HUDEP-2 (cell line): ENCODE measurements at regions not wholly inside any gene's neighbourhood (a gene's known extent, or its start where the extent isn't known, plus 50 kb on each side); places are given as distances from the start of the nearest gene placed in this dataset.

Experiments used
- DNase-seq, 76 experiments: peaks; one replicate each; lab custom pipeline; 2025; ENCODE audit not compliant: unreplicated experiment in 76 of 76; lab: John Stamatoyannopoulos, UW

DNA sequence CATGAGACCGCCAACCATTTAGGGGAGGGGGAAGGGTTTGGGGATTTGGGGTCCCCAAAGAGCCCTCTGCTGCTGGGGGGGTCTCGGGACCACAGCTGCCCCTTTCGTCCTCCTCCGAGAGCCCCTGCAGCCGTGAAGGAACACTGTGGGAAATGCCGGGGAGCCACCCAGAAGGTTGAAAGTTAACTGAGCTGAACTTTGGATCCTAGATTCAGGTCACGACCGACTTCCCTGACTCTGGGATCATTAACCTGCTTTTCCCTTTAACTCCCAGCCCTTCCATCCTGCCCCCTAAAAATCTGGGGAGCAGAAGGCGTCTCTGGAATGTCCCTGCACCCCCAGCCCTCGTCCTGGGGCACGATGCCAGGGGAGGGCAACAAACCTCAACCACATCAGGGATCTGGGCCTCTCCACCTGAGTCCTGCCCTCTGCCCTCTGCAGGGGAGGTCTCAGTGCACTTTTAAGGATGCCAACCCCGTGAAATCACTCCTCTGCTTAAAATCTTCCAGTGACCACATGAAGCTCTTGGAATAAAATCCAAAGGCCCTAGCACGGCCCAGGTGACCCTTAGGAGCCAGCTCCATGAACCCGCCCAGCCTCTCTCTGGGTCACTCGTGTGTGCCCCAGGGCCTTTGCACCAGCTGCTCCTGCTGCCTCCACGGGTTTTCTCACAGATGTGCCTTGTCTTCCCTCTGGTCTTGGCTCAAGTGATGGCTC is 95.0 kb downstream of the RFLNA start:
- no peak for DNase-seq

DNA sequence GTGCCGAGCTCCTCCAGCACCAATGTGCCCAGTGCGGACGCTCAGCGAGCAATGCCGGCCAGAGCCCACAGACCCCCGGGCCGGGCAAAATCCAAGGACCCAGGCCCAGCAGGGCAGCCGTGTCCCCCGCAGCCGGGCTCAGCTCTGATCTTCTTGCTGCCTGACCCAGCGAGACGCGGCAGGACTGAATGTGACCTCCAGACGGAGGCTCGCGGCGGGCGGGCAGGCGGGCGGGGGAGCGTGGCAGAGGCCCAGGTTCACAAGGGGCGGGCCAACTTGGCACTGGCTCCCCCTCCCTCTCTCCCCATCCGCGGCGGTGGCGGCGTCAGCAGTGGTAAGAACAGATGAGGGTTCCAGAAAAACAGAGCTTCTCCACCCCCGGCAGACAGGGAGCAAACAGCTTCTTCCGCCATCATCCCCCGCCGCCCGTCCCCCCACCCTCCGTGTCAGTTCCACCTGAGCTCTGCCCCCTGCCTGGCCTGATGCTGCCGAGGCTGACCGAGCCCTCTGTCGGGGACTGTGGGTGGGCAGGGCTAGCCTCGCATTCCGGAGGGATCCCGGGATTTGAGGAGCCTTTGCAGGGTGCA is 94.3 kb downstream of the RFLNA start:
- DNase-seq = peak in 50 of 76 experiments; percentile 3 to 76 (median 42)

DNA sequence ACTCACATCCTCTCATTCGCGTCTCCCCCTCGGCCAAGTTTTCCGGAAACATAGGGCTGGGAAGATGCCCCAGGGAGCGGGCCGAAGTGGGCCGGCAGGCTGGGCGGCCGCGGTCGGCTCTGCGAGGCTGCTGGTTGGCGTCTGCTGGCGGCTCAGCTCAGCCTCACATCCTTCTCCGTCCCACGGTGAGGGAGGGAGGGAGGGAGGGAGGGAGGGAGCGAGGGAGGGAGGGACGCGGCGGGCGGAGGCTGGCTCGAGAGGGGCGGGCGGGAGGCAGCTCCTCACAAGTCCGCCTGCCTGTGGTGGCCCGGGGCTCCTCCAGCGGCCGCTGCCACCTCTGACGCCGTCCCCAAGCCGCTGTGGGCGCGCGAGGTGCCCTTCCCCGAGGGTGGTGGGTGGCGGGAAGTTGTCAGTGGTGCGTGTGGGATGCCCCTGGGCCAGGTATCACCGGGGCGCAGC is 93.8 kb downstream of the RFLNA start:
- peak in 14 of 76 experiments; percentile 3 to 50 (median 24) for DNase-seq

DNA sequence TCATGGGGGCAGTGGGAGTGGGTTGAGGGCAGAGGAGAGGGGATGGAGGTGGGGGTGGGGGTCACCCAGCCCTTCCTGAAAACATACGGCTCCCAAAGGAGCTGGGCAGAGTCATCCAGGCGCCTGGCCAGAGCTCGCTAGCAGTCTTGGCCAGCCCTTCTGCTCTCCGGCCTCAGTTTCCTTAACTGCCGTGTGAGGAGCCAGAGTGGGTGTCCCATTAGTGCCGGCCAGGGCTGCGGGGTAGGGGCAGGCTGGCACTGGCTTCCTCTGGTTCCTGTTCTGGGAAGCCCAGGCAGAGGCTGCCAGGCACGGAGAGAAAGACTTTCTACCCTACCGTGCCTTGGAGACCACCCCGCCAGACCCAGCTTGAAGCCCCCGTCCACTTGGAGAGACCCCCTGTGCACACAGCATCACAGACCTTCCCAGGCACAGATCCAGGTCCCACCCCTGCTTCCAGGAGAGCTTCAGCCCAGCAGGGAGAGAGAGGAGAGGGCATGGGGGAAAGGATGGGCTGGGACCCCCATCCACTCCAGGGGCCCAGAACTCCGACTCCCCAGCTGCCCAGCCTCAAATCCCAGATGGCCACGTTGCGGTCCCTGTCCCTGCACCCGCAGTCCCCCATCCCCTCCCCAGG is 93.3 kb downstream of the RFLNA start:
- no peak for DNase-seq

DNA sequence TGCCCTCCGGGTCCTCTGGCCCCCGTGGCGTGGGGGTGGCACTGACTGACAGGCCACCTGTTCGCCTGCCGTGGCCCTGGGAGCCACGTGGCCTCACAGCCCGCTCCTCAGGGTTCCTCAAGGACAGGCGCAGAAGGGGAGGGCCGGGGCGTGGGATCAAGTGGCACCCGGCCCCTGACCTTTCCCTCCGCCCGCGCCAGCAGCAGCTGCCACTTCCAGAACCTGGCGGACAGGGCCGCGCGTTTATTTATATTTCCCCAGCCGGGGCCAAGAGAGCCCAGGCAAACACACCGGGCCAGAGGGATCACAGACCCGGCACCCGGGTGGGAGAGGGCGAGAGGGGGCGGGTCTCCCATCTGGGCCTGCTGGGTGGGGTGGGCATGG is 92.6 kb downstream of the RFLNA start:
- no peak for DNase-seq

DNA sequence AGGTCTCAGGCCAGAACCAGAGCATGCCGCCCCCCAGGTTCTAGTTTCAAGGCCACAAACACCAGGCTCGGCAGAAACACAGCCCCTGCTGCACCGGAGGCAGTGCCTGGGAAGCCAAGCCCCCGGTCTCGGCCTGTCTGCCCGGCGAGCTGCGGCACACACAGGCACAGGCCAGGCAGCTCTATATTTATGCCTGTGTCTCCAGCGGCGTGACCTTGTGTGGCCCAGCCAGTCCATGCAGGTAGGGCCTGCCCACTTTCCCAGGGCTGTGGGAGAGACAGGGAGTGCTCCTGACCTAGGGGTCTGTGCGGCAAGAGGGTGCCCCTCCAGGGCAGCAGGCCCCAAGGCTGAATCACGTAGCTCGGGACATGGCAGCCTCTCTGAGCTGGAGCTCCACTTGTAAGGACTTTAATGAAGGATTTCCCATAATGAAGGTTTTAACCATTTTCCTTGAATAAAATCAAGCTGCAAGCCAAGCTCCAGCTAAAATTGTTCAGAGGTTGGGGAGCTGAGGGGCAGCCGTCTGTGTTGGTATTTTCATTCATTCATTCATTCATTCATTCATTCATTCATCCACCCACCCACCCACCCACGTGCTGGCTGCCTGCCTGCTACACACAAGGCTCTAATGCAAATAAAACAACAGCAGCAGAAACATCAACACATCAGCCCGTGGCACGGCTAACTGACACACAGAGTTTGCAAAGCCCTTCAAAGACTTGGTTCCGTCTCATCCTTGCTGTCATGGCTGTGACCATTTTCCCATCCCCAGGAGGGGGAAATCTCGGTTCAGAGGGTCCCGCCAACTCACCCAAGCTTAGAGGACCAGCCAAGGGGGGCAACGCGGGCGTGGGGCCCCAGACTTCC is 92.0 kb downstream of the RFLNA start:
- DNase-seq = no peak

DNA sequence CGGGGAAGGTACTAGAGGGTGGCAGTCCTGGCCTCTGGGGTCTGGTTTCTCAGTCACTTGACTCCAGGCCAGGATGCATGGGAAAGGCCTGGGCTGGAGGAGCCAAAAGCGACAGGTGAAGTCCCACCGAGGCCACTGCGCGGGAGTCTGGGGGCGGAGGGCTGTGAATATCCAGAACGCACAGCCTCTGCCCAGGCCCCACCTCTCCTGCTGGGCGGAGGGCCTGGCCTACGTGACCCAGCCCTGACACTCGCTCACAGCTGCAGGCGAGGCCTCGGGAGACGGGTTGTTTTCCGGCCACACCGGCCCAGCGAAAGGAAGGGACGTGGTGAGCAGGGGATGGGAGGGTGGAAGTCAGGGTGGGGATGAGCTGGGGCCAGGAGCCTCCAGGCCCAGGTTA is 91.2 kb downstream of the RFLNA start:
- no peak for DNase-seq

DNA sequence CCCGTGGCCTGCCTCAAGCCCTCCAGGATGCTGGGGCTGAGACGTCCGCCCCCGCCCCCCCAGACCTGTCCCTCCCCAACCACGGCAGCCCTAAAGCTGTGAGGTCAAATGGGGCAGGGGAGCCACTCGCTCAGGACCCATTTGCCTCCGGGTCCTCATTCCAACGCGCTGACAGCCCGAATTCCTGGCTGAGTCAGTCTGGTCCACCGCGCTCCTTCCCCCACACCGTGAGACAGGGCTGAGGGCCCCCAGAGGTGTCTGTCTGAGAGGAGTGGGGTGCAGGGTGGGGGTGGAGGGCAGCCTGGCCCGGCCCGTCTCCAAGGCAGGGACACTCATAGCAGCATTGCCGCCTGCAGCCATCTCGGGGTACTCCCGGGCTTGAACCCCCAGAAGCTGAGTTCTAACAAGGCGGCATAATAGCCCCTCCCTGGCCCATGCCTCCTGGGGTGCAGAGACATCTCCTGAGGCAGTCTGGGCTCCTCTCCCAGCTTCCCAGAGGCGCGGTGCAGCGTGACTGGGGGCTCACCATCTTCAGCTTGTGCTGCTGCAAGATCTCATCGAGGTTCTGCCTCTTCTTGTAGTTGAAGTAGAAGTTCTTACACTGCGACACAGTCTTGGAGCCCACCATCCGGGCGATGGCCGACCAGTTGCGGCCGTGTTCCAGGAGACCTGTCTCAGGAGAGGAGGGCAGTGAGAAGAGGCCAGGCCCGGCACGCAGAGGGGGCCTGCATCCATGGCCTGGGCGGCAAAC is 90.5 kb downstream of the RFLNA start:
- no peak for DNase-seq

DNA sequence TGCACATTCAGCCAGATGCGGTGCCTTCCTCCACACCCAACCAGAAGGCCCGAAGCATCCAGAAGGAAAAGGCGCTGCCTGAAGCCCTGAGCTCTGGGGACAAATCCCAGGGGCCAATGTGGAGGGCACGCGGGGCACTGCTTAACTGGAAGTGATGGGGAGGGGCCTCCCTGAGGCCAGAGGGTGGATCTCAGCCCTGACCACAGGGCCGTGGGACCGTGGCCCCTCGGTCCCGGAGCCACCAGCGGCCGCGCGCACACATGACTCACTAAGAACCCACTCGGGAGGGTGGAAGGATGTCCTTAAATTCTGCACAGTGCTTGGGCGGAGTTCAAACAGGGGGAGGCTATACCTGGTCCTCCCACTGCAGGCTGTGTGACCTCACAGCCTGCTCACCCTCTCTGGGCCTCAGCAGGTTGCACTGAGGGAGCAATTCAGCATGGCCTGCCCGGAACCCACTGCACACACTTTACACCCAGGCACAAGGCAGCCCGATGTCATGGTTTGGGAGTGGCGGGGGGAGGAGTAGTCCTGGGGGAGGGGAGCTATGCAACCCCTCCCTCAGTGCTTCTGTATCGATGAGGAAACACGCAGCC is 89.5 kb downstream of the RFLNA start:
- no peak for DNase-seq

DNA sequence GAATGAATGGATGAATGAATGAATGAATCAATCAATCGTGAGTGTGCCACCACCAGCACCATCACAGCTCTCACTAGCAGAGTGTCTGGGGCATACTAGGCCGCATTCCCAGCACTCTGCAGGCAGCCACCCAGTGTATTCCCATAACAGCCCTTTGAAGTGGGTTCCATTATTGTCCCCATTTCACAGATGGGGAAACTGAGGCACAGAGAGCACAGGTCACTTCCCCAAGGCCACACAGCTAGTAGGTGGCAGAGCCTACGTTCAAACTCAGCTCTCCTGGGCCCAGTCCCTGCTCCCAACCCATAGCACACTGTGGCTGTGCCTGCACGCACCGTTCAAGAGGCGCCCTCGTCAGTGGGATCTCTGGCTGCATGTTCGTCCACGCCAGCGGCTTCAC is 88.1 kb downstream of the RFLNA start:
- no peak for DNase-seq

DNA sequence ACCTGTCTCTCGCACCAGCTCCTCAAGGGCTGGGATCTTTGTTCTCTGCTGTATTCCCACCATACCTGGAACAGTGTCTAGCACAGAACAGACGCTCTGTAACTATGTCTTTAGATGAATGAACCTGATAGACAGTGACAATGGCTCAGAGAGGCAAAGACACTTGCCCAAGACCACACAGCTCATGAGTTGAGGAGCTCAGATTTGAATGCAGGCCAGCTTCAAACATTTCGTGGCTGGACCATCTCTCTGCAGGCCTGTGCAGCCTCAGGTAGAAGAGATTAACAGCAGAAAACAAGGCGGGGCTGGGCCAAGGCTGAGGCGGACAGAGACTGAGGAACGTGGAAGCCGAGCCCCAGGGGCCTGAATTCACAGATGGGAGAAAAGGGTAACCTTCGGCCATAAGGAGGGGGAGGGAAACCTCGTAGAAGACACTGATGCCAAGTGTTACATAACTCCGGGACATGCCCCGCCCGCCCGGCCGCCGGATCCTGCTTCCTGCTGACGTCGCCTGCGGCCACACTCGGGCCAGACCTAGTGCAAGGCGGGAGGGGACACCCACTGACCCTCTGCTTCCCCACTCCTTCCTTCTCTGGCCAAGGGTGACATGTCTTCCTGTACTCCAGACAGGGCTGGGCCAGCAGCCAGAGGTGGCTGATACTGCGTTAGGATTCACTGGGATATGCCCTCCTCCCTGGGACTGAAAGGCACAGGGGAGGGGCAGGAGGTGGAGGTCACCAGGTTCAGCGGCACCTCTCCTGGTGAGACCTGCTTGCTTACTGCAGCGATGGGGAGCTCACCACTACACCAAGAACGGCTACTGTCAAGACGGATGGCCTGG is 86.8 kb downstream of the RFLNA start:
- no peak for DNase-seq

DNA sequence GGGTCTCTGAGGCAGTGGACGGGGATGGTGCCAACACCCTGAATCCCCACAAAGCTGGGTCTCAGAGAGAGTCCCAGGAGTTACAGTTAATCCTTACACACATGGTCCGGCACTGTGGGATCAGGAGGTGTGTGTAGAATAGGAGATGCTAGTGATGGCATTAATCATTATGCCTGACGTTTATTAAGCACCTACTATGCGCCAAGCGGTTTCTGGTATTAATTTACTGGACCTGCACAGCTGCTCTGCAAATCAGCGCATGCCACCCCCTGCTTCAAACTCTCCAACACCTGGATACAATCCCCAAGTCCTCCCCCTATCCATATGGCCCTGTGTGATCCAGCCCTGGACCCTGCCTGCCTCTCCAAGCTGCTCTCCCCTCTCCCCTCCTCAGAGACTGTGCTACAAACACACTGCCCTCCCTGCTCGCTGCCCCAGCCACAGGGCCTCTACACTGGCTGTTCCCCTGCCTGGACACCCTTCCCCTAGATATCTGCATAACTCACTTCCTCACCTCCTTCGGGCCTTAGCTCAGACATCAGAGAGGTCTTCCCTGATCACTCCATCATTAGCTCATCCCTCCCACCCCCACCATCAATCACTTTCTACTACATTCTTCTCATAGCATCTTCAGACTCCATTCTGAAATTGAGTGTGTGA is 86.0 kb downstream of the RFLNA start:
- no peak for DNase-seq

DNA sequence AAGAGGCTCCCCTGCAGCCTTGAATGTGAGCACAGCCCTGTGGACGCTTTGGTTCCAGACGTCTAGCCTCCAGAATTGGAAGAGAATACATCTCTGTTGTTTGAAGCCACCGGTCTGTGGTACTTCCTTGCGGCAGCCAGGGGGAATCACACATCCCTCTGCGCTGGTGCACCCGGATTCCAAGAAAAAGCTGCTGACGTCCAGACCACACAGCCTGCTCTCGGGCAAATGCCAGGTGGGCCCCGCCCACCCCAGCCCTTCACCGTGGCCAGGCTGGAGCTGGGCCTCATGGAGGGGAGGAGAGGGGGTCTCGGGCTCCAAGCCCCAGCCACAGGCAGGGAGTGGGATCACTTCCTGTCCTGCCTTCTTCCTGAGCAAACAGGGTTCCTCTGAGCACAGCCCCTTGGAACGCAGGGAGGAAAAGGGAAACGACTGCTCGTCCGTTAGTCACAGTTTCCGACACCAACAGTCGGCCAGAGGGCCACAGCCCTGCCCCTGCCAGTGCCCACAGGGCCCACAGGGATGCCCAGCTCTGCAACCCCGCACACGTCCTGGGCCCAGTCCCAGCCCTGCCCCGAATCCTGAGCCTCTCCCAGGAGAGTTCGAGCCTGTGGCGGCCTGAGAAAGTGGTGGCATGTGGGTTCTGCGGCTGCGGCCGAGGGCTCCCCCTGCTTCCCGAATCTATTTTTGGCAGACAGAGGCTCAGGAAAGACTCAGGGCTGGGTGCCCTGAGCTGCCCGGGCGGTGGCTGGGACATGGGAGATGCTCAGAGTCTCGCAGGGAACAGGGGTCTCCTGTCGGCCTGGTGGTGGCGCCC is 85.3 kb downstream of the RFLNA start:
- no peak for DNase-seq

DNA sequence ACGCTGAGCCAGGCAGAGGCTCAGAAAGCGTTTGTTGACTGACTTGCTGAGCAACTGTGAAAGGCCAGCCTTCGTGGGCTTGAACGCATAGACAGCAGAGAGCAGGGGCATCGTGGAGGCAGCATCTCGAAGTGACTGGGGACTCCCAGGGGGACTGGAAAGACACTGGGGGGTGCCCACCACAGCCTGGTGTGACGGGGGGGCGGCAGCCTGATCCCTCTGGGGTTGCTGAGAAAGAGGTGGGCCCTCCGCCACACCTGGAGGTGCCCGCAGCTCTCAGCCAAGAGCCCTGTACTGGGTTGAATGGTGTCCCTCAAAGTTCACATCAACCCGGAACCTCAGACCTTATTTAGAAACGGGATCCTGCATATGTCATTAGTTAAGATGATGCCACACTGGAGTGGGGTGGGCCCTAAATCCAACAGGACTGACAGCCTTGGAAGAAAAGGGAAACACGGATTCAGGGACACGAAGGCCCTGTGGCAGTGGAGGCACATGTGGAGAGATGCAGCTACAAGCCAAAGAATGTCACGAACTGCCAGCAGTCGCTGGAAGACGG is 84.6 kb downstream of the RFLNA start:
- DNase-seq = no peak

DNA sequence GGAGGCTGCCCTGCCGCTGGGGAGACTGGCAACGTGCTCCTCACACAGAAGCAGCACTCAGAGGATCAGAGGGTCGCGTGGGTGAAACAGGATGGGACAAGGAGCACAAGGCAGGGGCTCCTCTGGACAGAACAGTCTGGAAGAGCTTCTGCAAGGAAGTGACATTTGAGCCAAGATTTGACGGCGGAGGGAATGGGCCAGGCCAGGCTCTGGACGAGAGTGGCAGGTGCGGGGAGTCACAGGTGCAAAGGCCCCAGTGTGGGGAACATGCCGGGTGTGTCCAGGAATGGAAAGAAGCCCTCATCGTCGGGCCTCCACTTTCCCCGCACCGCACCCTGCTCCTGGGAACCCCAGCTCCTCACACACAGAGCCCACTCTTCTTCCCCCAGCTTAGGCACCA is 84.0 kb downstream of the RFLNA start:
- no peak for DNase-seq

DNA sequence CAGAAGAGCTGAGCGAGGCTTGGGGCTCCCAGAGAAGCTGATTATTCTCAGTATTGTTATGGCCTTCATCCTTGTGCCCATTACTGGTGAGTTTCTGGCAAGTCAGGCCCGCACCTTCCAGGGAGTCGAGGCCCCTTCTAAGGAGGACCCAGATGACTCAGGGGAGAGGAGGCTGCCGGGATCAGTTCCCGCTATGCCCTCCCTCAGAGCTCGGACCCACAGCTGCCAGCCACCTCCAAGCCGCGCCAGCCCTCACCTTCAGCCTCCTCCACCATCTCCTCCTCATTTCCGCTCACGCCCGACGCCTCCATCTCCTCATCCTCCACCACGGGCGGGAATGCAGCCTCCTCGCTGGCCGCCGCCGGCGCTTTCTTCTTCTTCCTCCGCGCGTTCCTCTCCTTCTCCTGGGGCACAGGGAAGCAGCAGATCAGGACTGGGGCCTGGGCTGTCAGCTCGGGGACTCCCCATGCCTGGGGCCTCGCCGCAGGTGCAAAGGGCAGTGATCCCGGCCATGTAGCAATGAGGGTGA is 83.2 kb downstream of the RFLNA start:
- DNase-seq = no peak

DNA sequence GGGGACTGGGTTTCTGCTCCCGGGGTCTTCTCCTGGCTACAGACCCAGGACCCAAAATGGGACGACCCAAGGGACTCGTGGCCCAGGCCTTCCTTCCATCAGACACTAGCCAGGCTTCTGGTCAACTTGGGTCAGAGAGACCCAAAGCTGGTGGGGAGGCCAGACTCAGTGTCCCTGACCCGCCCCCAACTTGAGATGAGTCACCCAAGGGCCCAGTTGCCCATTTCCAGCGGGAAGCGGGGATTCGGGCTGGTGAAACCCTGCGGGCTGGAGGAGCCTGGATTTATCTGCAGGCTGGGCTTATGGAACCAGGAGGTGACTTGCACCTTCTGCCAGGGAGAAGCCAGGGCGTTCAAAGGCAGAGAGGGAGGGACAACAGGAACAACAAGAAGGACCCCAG is 81.5 kb downstream of the RFLNA start:
- no peak for DNase-seq
